Dedifferentiated amniotic fluid mesenchymal stem cell (primary cell): ENCODE measurements at regions not wholly inside any gene's neighbourhood (a gene's known extent, or its start where the extent isn't known, plus 50 kb on each side); places are given as distances from the start of the nearest gene placed in this dataset.
"Not testable (repeated sequence)": the region's sequence is repeated elsewhere in the genome, so short reads cannot be mapped to it uniquely, and the experiment has no call there.

Experiments
- DNase-seq: peaks from one replicate; pipeline ENCODE4 v3.0.0-alpha.2; 2016; ENCODE audit errors: extremely low spot score

DNA sequence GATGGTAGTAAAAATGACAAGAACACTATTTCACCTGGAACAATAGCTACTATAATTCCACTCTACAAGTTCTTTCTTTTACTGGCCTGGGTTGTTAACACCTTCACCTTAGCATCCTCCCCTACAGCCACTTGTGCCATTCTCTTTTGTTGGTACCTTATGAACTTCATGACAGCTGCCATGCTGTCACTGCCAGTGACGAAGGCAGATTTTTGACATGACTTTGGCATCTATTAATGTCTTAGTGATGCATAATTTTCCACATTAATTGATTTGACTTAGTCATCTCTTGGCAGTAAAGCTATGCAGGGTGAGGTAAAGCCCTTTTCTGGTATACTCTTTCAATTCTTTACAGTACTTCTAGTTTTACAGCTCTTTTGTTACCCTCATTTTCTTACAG, 207.9 kb downstream of the TANC2 start:
- DNase-seq: no peak

DNA sequence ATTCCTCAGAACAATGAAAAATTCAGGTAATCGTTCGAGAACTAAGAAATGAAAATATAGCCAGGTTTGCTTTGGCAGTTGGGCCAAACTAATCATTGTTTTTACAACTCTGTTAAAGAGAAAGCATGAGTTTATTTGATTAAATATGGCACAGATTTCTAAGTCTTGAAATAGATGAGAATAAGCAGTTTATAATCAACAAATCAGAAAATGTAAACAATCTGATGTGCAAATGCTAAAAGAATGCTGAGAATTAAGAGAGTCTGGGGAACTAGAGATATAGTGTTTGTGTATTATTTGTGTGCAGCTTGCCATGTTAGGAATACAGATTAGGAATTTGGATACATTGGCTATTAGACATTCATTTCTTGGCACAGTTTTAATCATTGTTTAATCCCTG, 212.5 kb downstream of the TANC2 start:
- peak; percentile 49 for DNase-seq

DNA sequence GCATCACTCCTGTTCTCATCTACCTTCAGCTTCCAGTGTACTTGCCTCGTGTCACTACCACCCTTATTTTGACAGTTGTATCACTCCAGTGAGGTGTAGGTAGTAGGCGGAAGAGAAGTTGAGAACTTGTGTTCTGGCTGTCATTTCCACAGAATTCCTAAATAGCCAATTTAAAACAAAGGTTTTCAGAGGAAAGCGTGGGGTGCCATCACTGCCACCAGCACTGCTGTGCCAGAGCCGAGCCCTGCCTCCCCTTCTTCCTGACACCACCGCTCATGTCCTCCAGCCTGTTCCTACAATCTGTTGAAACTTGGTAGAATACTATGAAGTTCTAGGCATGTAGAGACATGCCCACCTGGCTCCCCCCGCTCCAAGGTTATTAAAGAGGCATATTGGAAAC, 215.8 kb downstream of the TANC2 start:
- DNase-seq: no peak

- DNase-seq: peak; percentile 19
These were observed 219.4 kb downstream of the TANC2 start for GRCh38 chr17:63185420-63185819.

DNA sequence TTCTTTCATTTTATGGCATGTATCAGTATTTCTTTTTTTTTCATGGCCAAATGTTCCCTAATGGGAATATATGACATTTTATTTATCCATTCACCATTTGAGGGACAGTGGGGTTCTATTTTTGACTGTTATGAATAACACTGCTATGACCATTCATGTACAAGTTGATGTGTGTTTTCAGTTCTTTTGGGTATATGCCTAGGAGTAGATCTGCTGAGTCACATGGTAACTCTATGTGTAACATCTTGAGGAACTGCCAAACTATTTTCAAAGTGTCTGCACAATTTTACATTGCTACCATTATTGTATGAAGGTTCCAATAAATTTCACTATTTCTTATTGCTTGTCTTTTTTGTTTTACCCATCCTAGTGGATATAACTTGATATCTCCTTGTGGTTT, 223.0 kb downstream of the TANC2 start:
- DNase-seq: no peak

DNA sequence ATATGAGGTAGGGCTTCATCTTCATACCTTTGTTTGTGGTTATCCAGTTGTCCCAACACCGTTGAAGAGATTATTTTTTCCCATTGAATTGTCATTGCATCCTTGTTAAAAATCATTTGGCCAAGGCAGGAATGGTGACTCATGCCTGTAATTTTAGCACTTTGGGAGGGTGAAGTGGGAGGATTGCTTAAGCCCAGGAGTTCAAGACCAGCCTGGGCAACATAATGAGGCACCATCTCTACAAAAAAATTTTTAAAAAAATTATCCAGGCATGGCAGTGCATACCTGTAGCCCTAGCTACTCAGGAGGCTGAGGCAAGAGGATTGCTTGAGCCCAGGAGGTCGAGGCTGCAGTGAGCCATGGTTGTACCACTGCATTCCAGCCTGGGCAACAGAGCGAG, 223.9 kb downstream of the TANC2 start:
- DNase-seq: no peak

DNA sequence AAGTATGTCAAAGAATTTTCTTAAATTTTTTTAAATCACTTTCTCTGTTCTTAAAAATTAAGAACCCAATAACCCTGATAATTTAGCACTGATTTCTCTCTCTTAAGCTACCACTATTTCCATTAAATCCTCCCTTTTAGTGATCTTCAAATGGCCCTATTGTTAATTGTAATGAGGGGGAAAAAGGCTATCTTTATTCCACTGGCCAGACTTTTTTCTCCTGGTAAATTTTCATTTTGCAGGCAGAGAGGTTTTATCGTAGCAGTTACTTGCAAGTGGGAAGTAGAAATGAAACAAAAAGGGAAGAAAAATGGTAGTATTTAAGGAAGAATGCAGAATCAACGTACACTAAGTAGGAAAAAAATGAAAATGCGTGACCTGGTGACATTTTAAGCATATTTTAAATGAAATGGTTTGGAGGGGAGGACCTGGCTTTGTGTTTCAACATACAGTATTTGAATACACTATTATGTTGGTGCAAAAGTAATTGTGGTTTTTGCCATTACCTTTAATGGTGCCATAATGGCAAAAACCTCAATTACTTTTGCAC, 224.9 kb downstream of the TANC2 start:
- no peak for DNase-seq

DNA sequence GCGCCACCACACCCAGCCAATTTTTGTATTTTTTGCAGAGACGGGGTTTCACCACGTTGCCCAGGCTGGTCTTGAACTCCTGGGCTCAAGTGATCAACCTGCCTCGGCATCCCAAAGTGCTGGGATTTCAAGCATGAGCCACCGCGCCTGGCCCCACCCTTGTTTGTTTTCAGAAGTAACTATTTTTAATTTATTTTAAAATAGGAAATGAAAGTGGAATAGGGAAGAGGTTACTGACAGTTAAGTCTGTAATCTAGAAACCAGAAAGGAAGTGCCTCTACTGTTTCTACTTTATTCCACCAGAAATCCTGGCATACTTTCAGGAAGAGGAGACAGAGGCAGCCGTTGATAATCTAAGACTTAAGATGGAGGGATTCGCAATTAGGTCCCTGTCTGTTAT, 225.6 kb downstream of the TANC2 start:
- DNase-seq: no peak

DNA sequence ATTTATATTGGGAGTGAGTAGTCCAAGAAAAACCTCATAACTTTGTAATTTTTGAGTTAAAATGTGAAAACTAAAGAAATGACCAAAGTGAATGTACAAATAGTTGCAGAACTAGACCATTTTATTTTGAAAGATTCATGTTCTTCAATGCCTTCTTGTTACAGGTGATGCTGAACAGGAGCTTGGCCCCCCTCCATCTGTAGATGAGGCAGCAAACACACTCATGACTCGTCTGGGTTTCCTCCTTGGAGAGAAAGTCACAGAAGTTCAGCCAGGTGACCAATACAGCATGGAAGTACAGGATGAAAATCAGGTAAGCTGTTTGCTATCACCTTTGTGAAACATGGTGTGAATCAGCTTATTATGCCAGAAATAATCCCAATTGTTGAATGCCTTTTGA, 227.8 kb downstream of the TANC2 start:
- DNase-seq: no peak

GRCh38 chr17:63196772-63197335, 230.8 kb downstream of the TANC2 start:
- DNase-seq: no peak

GRCh38 chr17:63203652-63204051, 237.6 kb downstream of the TANC2 start:
- no peak for DNase-seq

- no peak for DNase-seq
These were observed 224.2 kb downstream of the CYB561 start for GRCh38 chr17:63221939-63222338.

GRCh38 chr17:63222655-63223054, 223.5 kb downstream of the CYB561 start:
- DNase-seq: no peak

- no peak for DNase-seq
These were observed 222.7 kb downstream of the CYB561 start for GRCh38 chr17:63223212-63223911.

- DNase-seq: no peak
These were observed 221.5 kb downstream of the CYB561 start for GRCh38 chr17:63224644-63225043.

DNA sequence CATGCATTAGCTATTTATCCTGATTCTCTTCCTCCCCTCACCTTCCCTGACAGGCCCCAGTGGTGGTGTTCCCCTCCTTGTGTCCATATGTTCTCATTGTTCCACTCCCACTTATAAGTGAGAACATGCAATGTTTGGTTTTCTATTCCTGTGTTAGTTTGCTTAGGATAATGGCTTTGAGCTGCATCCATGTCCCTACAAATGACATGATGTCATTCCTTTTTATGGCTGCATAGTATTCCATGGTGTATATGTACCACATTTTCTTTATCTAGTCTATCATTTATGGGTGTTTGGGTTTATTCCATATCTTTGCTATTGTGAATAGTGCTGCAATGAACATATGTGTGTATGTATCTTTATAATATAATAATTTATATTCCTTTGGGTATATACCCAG, 219.4 kb downstream of the CYB561 start:
- DNase-seq: not testable (repeated sequence)

- DNase-seq: not testable (repeated sequence)
These were observed 215.0 kb downstream of the CYB561 start for GRCh38 chr17:63231015-63231620.

GRCh38 chr17:63232565-63233310, 213.4 kb downstream of the CYB561 start:
- DNase-seq: no peak

GRCh38 chr17:63240106-63240505, 206.0 kb downstream of the CYB561 start:
- DNase-seq: no peak

- DNase-seq: peak; percentile 34
These were observed 199.8 kb downstream of the CYB561 start for GRCh38 chr17:63246344-63246743.

- no peak for DNase-seq
These were observed 198.4 kb downstream of the CYB561 start for GRCh38 chr17:63247706-63248105.

- DNase-seq: no peak
These were observed 196.7 kb downstream of the CYB561 start for GRCh38 chr17:63249256-63250004.
